NCI-H2171 treated with DMSO at 0.1 percent for 48 hours (cell line): ENCODE measurements at regions not wholly inside any gene's neighbourhood (a gene's known extent, or its start where the extent isn't known, plus 50 kb on each side); places are given as distances from the start of the nearest gene placed in this dataset.

Experiments used
- DNase-seq: peaks from one replicate; lab custom pipeline; 2025; lab: John Stamatoyannopoulos, UW

DNA sequence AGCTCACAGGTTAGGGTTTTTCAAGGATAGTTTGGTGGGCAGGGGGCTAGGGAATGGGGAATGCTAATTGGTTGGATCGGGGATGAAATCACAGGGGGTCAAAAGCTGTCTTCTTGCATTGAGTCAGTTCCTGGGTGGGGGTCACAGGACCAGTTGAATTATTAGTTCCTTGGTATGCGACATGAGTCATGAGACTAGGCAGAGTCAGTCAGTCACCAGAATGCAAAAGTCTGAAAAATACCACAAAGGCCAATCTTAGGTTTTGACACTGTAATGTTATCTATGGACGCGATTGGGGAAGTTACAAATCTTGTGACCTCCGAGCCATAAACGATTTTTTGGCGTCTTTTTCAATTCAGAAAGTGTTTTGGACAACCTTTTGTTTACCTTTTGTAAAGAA lies 101.2 kb downstream of the ZNF519 start:
- no peak for DNase-seq

DNA sequence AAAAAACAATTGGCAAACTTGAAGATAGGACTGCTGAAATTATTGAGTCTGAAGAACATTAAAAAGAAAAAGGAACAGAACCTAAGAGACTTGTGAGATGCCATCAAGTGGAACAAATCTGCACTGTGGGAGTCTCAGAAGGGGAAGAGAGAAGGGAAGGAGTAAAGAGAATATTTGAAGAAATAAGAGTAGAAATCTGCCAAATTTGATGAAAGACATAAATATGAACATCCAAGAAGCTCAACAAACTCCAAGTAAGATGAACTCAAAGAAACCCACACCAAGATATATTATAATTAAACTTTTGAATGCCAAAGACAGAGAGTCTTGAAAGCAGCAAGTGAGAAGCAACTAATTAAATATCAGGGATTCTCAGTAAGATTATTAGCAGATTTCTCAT lies 102.7 kb downstream of the ZNF519 start:
- no peak for DNase-seq

DNA sequence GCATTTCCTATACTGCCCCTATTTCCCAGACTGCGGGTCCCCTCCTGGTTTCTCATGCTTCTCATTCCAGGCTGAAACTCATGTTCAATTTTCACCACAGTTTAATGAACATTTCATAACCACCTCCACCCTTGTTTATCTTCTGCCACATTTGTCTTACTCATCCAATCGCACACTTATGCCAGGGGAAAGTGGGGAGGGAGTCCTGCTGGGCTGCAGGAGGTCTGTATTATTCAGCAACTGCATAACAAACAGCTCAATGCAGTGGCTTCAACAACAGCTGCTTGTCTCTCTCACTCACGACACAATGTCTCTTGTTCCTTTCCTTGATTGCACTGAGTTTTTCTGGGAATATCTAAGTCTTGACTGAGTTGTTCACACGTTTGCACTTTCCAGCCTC lies 106.0 kb downstream of the ZNF519 start:
- no peak for DNase-seq

DNA sequence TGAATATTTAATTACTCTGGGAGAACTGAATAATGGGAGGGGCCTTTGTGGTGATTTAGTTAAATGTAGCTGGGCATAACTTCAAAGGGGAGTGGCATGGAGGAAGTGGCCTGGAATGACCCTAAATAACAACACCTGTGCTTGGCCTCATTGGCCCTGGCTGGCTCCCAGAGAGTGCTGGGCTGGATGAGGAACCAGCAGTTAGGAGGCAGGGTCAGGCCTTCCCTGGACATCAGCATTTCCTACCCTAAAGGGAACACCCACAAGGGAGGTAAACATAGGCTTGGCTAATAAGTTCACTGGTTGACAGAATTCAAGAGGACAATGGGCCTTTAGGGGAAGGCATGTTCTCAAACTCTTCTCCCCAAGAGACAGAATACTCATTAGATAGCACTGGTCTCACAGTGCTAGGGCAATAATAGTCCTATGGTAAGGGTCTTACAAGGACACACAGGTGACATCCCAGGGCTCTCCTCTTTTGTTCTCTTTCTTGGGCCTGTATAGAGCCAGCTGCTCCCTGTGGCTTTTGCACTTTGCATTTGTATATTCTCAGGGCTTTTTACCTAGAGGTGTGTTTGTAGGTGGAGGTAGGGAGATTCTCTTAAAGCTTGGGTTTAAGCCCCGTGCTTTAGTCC lies 106.8 kb downstream of the ZNF519 start:
- no peak for DNase-seq

DNA sequence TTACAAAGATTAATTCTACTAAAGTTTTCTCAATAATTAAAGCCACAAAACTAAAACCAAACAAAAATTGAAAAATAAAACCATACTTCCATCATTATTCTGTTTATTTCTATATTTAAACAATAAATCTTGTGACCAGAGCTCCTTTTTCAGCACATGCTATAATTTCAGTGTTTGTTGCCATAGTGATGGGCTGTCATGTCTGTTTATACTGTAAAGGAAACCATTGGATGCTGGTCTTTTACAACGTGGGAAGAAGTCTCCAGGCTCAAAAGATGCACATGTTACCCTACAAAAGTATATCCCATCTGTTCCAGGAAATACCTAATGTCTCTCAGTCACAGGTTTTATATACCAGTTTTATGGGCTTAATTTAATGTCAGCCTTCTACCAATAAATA lies 100.1 kb upstream of the MC2R start:
- DNase-seq: no peak

DNA sequence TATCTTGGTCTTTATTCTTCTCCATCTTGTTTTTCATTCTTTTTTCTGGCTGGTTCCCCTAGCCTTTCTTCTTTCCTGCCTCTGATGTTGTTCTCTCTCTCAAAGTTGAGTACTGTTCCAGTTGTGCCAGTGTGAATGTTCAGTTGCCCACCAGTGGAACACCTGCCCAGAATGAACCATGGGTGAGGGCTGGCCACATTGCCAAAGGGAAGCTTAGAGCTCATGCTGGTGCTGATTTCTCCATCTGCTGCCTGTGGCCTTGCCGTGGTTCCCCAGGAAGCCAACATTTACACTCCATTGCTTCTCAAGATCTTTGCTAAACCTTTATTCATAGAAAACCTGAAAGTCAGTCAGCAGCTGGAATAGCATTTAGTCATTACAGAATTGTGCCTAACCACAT lies 99.1 kb upstream of the MC2R start:
- no peak for DNase-seq

DNA sequence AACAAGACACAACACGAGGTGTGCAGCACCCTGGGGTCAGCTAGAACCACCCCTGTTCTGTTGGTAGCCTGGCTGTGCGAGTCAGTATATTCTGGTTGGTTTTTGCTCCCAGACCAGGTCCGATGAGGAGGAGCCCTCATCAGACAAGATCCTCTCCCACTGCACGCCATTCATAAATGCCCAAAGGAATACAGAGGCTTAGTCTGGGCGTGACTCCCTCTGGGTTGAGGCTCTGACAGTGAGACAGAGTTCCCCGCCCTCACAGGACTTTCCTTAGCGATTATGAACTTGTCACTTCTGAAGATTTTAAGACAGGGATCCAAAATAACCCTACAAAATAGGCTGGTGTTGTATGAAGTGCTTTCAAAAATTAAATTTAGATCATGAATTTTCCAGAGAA lies 85.5 kb upstream of the MC2R start:
- no peak for DNase-seq

DNA sequence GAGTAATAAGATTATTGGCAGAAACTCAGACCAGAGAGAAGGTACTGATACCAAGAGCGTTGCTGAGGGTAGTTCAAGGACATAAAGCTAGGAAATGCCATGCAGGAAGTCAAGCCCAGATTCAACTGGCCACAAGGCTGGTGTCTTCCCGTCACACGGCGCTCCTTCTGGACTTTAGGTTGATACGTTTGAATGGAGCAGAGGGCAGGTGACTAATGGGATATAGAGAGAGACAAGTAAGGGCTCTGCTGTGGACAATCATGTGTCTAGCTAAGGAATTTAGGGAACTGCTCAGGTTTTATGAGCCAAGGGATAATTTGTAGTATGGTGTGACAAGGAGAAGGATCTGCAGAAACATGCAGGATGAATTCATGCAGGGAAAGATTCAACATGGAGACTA lies 83.9 kb upstream of the MC2R start:
- no peak for DNase-seq

DNA sequence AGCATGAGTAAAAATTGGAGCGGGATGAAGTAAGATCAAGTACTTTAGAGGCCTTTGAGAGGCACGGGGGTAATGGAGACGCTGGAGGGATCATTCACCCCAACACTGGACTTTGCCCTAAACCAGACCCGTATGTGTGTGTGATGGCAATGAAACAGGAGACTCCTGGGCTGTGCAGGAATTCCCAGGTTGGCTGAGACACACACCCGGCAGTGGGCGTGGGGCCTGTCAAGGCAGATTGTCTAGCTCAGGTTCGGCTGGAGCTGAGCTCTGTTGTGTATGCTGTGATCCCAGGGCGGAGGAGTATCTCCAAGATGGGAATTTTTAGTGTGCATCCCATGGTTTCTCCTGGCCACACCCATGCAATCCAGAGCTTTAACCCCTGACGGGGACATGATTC lies 83.2 kb upstream of the MC2R start:
- no peak for DNase-seq

DNA sequence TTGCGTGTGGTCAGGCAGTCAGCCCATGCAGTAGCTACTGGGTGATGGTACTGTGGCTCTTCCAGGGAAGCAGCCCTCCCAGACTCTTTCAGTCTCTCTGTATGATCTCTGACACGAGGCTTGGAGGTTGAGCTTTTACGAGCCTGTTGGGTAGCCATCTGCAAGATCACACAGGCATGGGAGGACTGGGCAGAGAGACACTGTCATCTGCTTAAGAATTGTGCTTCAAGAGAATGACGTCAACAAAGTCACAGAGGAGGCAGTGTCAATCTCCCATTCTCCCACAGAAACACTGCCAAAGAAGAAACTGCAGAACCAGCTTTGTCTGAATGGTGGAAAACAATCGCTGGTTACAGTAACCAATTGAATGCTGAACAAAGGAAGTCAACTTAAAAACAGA lies 78.4 kb upstream of the MC2R start:
- DNase-seq: no peak

DNA sequence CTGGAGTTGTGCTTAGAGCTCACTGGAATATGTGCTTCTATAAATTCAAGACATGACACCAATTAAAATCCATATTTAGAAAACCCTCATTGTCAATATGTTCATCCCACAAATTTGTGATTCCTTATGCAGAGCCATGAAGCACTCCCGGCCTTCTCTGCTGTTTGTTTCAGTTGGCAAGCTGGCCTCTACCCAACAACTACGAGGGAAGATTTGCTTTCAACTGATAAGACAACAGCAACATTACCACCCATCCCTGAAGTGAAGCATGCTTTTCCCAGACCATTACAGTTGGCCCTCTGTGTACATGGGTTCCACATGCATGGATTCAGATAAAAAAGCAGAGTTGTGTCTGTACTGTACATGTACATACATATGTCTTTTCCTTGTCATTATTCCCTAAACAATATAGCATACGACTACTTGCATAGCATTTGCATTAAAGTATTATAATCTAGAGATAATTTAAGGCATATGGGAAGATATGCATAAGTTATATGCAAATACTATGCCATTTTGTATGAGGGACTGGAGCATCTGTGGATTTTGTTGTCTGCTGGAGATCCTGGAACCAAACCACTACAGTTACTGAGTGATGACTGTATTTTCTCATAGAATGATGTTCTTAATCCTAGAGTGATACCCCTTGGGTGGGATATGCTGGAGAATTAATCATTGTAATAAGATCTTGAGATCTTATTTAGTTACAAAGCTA lies 77.6 kb upstream of the MC2R start:
- DNase-seq: no peak

DNA sequence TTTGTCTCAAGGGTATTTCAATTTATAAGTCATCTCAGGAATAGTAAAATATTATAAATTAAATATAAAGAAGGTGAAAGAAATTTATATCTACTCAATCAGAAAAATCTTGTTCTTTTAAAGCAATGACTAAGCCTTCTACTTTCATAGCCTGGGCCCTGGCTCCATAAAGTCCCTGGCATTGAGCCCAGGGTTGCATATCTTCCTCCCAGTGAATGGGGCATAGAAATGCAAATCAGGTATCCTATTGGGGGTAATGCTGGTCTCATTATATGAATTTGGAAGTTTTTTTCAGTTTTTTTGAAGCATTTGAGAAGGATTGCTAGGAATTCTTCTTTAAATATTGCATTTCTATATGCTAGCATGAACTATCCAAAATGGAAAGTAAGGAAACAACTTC lies 73.9 kb upstream of the MC2R start:
- no peak for DNase-seq

DNA sequence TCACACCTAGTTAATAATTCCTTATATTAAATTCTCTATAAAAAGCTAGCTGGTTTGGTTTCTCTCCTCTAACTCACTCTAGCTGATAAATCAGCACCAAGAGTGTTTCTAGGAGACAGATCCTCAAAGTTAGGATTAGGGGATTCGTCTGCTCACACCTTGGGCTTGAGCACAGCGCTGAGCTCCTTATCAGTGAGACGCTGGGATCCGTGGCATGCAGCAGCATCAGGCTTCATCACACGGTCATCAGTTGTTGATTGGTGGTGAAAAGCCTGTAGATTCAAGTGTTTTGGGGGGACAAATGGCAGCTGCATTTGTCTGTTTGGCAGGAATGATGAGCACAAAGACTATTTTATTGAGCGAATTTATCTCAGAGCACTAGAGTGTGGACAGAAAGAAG lies 72.6 kb upstream of the MC2R start:
- no peak for DNase-seq

DNA sequence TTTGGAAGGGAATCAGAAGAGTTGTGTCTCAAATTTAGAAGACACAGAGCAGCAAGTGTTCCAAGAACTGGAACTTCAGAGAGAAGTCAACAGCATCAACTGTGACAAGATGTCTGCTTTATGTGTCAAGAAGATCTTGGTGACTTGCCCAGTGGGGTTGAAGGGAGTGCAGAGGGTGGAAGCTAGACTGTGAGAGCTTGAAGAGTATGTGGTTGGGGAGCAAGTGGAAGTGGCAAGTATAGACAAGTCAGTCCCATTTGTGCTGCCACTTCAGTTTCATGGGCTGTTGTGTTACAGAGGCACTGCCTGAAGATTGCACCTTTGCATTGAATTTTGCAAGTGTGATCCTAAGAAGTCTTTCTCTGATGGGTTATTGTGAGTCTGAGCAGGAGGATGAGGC lies 68.7 kb upstream of the MC2R start:
- DNase-seq: peak; percentile 27

DNA sequence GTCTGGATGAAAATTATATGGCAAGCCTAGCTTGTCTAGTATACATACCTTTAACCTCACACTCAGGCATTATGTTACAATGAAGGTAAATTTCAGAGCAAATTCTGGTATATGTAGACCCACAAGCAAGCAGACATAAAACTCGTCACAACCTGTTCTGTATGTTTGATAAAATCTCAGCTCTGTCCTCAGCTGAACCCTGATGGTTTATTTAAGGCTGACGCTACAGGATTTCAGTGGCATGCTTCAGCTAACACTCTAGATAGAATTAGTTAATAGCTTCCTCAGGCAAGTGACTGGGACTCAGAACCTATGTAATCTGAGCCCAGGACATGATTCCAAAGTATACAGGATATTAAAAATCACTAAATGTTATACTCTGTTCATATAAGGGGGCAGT lies 68.2 kb upstream of the MC2R start:
- DNase-seq: peak; percentile 31

DNA sequence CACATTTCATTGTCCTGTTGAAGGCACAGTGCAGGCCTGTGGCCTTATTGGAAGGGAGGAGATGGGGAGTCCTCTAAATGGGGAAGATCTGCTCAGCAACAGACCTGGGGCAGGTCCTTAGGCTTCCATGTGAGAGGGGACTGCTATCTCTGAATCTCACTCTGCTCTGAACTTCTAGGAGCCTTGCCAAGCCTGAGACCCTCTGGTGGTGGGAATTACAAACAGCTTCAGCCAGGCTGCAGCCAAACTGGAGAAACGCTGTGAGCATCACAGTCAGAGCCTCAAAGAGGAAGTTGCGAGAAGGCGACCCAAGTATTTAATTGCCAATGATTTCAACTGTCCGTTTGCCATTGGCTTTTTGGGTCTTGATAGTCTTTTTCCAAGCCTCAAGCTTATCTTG lies 66.8 kb upstream of the MC2R start:
- DNase-seq: no peak

DNA sequence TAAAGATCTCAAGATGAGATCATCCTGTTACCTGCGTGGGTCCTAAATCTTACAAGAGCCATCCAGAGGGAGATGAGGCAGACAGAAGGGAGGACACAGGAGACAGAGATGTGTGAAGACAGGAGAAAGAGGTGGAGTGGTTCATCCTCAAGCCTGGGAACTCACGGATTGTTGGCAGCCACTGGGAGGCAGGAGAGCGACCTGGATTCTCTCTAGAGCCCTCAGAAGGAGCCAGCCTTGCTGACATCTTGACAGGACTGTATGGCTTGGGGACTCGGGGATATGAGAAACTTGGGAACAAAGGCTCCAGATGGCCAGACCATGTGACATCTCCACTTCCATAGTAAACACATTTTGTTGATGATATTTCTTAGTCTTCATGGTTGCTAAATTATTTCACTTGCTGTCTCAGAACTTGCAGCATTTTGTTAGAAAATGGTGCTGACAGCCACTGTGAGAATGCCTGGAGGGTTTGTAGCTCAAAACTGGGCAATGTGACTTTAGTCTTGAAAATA lies 57.8 kb upstream of the MC2R start:
- DNase-seq: peak; percentile 38
